Fibroblast of pulmonary artery (primary cell): ENCODE measurements at regions not wholly inside any gene's neighbourhood (a gene's known extent, or its start where the extent isn't known, plus 50 kb on each side); places are given as distances from the start of the nearest gene placed in this dataset.

Experiments used
- DNase-seq: peaks from one replicate; pipeline ENCODE4 v3.0.0-alpha.2; 2010; ENCODE audit warnings: low read depth
- H3K4me3 ChIP-seq: replicated peaks from 2 replicates; pipeline ENCODE4 v1.5.1; 2011; ENCODE audit warnings: low read depth, mild to moderate bottlenecking, control low read depth, low read length, moderate library complexity
- TF ChIP-seq, protein P1 (sequence below): IDR thresholded peaks from 2 replicates; pipeline ENCODE4 v1.5.1; 2011; ENCODE audit warnings: mild to moderate bottlenecking, control low read depth, low read length, inconsistent platforms; ENCODE audit errors: missing control alignments

DNA sequence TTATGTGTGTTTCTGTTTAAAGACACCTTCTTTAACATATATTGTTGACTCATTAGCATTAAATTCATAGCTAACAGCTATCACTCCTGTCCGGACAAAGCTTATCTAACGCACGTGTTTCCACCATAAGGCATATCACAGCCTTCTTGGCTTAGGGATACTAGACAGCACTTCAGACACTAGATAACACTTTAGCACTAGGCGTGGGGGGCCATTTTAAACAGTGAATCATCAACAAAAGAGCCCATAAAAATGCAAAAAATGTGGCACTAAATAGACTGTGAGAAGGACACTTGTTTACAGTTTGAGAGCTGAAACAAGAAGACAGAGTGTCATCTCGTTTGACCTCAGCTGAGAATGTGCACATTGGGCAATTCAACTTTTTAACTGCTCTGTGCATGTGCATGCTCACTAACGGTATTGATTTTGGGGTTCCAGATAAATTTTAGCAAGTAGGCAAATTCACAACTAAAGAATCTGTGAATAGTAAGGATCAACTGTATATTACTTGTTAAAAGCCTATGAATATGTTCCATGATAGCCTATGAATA is 58.9 kb upstream of the RAI2 start:
- DNase-seq: no peak

DNA sequence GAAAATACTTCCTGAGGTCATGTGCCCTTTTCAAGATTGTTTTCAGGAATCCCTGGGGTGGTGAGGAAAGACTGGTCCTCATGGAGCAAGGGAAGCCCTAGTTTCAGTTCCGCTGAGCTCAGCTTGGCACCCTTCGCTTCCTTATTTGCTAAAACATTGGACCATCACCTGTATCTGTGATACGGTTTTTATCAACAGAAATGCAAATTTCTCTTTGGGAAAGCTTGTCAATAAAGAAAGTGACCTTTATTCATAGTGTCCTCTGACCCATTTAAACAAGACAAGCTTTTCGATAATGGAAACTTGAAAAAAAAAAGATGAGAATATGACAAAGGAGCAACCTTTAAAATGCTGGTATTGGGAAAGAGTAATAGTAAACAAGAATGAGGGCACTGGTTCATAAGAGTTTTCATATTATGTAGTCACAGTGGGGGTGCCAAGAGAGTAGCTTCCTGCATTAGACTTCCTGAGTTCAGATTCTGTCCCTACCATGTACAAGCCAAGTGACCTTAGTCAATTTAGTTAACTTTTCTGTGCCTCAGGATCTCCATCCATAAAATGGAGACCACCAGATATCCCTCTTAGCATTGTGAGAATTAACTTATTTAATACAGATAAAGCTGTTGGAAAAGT is 57.0 kb upstream of the RAI2 start:
- DNase-seq: no peak
- no peak overlapping the region for H3K4me3 ChIP-seq
- TF ChIP-seq, protein P1, sequence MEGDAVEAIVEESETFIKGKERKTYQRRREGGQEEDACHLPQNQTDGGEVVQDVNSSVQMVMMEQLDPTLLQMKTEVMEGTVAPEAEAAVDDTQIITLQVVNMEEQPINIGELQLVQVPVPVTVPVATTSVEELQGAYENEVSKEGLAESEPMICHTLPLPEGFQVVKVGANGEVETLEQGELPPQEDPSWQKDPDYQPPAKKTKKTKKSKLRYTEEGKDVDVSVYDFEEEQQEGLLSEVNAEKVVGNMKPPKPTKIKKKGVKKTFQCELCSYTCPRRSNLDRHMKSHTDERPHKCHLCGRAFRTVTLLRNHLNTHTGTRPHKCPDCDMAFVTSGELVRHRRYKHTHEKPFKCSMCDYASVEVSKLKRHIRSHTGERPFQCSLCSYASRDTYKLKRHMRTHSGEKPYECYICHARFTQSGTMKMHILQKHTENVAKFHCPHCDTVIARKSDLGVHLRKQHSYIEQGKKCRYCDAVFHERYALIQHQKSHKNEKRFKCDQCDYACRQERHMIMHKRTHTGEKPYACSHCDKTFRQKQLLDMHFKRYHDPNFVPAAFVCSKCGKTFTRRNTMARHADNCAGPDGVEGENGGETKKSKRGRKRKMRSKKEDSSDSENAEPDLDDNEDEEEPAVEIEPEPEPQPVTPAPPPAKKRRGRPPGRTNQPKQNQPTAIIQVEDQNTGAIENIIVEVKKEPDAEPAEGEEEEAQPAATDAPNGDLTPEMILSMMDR: no peak

More for the DNA sequence above, 58.9 kb upstream of the RAI2 start:
- TF ChIP-seq, protein P1: no peak
- no peak overlapping the region for H3K4me3 ChIP-seq

DNA sequence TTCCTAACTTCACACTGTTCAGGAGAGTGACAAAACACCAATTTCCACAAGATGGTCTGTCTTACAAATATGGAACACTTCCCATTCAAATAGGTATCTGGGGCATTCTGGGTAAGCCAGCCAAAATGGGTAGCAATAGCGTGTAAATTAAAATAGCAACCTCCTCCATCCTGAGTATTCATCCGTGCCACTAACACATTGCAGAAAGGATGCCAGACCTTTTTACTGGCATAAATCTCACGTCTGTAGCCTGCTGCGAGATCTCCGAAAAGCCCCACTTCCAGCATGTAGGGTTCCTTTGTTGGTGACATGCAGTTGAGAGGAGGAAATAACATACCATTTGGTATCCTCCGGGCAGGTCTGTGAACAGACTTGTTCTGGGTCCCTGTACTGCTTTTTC is 52.7 kb upstream of the RAI2 start:
- no peak for DNase-seq
- TF ChIP-seq, protein P1: no peak
- no peak overlapping the region for H3K4me3 ChIP-seq
